OCI-LY3 (cell line): ENCODE measurements at regions not wholly inside any gene's neighbourhood (a gene's known extent, or its start where the extent isn't known, plus 50 kb on each side); places are given as distances from the start of the nearest gene placed in this dataset.

Source experiments
- H2AFZ ChIP-seq: fragments of 200-600, 300-600 bp; shearing (Covaris generic); 2 replicates; pipeline ENCODE4 v1.6.0; 2014; ENCODE audit warnings: antibody characterized with exemption, low read depth, low read length
- H3K27ac ChIP-seq: fragments of 200-600, 300-600 bp; sonication (generic); 2 replicates; pipeline ENCODE4 v1.5.1; 2014; ENCODE audit warnings: mild to moderate bottlenecking, low read length, moderate library complexity, mixed read lengths
- H3K27me3 ChIP-seq: fragments of 200-600, 300-600 bp; sonication (generic); 2 replicates; pipeline ENCODE4 v1.6.1; 2014; ENCODE audit warnings: low read depth, low read length, mixed read lengths
- H3K36me3 ChIP-seq: fragments of 200-600, 300-600 bp; sonication (generic); replicated peaks from 2 replicates; pipeline ENCODE3; 2014; ENCODE audit warnings: low read depth, low read length, mixed read lengths
- H3K4me1 ChIP-seq: fragments of 300-600, 200-600 bp; sonication (generic); 2 replicates; pipeline ENCODE4 v1.6.1; 2014; ENCODE audit warnings: low read length, mixed read lengths
- H3K4me2 ChIP-seq: fragments of 200-600, 300-600 bp; sonication (generic); 2 replicates; pipeline ENCODE4 v1.6.1; 2014; ENCODE audit warnings: low read length, mixed read lengths
- H3K4me3 ChIP-seq: fragments of 300-600, 200-600 bp; sonication (generic); 2 replicates; pipeline ENCODE4 v1.5.1; 2014; ENCODE audit warnings: antibody characterized with exemption, mild to moderate bottlenecking, low read length, moderate library complexity
- H3K79me2 ChIP-seq: fragments of 300-600, 200-600 bp; shearing (Covaris generic); 2 replicates; pipeline ENCODE4 v1.6.1; 2014; ENCODE audit warnings: mild to moderate bottlenecking, low read length, mixed read lengths
- H3K9ac ChIP-seq: fragments of 300-600, 200-600 bp; shearing (Covaris generic); 2 replicates; pipeline ENCODE4 v1.6.0; 2014; ENCODE audit warnings: mild to moderate bottlenecking, low read length, moderate library complexity
- H3K9me3 ChIP-seq: fragments of 200-600, 300-600 bp; shearing (Covaris generic); 2 replicates; pipeline ENCODE4 v1.6.1; 2014; ENCODE audit warnings: low read length, mixed read lengths; ENCODE audit not compliant: insufficient read depth
- H4K20me1 ChIP-seq: fragments of 200-600, 300-600 bp; sonication (generic); 2 replicates; pipeline ENCODE4 v1.6.1; 2016; ENCODE audit warnings: low read length, mixed read lengths; ENCODE audit not compliant: insufficient read depth
- CTCF ChIP-seq: fragments of 200-600, 300-600 bp; sonication (generic); IDR thresholded peaks from 2 replicates; pipeline ENCODE4 v1.5.1; 2014; ENCODE audit warnings: antibody characterized with exemption, low read length, low read depth
- EZH2phosphoT487 ChIP-seq: fragments of 200-600 bp; shearing (Covaris generic); IDR thresholded peaks from 2 replicates; pipeline ENCODE4 v1.6.1; 2018; ENCODE audit warnings: antibody characterized with exemption, mixed run types, low read depth

- TF ChIP-seq CTCF = no peak
- no peak for TF ChIP-seq EZH2phosphoT487
- Histone ChIP-seq H3K9ac (no peak overlapping the region), H3K4me1 (no peaks in the 10 kb centered on the region), H3K9me3 (no peaks in the 10 kb centered on the region), H3K4me2 (no peak overlapping the region), H3K79me2 (no peaks in the 10 kb centered on the region), H3K4me3 (no peak overlapping the region), H3K36me3 (no peaks in the 10 kb centered on the region), H4K20me1 (no peaks in the 10 kb centered on the region), H3K27ac (no peak overlapping the region), H2AFZ (no peak overlapping the region), H3K27me3 (no peaks in the 10 kb centered on the region)
Observed at GRCh38 chr7:32680259-32681173, 185.2 kb downstream of the AVL9 start.

- Histone ChIP-seq H3K27ac (no peak overlapping the region), H3K4me1 (no peaks in the 10 kb centered on the region)
- TF ChIP-seq EZH2phosphoT487 (no peak), CTCF (no peak)
Observed at GRCh38 chr7:32679192-32679591, 183.9 kb downstream of the AVL9 start.

GRCh38 chr7:32677593-32677992, 182.3 kb downstream of the AVL9 start:
- no peaks in the 10 kb centered on the region for H3K27me3 ChIP-seq
- H3K4me1 ChIP-seq = no peaks in the 10 kb centered on the region
- H3K9ac ChIP-seq = no peak overlapping the region
- no peak overlapping the region for H3K4me3 ChIP-seq
- no peaks in the 10 kb centered on the region for H3K79me2 ChIP-seq
- no peak overlapping the region for H2AFZ ChIP-seq
- no peak overlapping the region for H3K4me2 ChIP-seq
- TF ChIP-seq EZH2phosphoT487 (no peak), CTCF (no peak)
- H4K20me1 ChIP-seq = no peaks in the 10 kb centered on the region
- no peaks in the 10 kb centered on the region for H3K36me3 ChIP-seq
- no peaks in the 10 kb centered on the region for H3K9me3 ChIP-seq
- H3K27ac ChIP-seq = no peak overlapping the region

More at GRCh38 chr7:32679192-32679591, 183.9 kb downstream of the AVL9 start:
- no peaks in the 10 kb centered on the region for H4K20me1 ChIP-seq
- no peak overlapping the region for H2AFZ ChIP-seq
- no peaks in the 10 kb centered on the region for H3K9me3 ChIP-seq
- H3K36me3 ChIP-seq = no peaks in the 10 kb centered on the region
- H3K9ac ChIP-seq = no peak overlapping the region
- no peak overlapping the region for H3K4me3 ChIP-seq
- no peak overlapping the region for H3K4me2 ChIP-seq
- H3K79me2 ChIP-seq = no peaks in the 10 kb centered on the region
- H3K27me3 ChIP-seq = no peaks in the 10 kb centered on the region

GRCh38 chr7:32676249-32676941, 181.1 kb downstream of the AVL9 start:
- H3K79me2 ChIP-seq = no peaks in the 10 kb centered on the region
- no peak overlapping the region for H3K4me3 ChIP-seq
- H3K27ac ChIP-seq = no peak overlapping the region
- no peak overlapping the region for H3K4me2 ChIP-seq
- H3K27me3 ChIP-seq = no peaks in the 10 kb centered on the region
- H3K4me1 ChIP-seq = no peaks in the 10 kb centered on the region
- no peaks in the 10 kb centered on the region for H4K20me1 ChIP-seq
- H3K36me3 ChIP-seq = no peaks in the 10 kb centered on the region
- H2AFZ ChIP-seq = no peak overlapping the region
- TF ChIP-seq EZH2phosphoT487 (no peak), CTCF (no peak)
- no peaks in the 10 kb centered on the region for H3K9me3 ChIP-seq
- no peak overlapping the region for H3K9ac ChIP-seq
